Activated CD4-positive, alpha-beta memory T cell treated with anti-CD3 and anti-CD28 coated beads for 36 hours (primary cell): ENCODE measurements at regions not wholly inside any gene's neighbourhood (a gene's known extent, or its start where the extent isn't known, plus 50 kb on each side); places are given as distances from the start of the nearest gene placed in this dataset.

ENCODE experiments used
- CTCF ChIA-PET: fragments of 350-600 bp; sonication (Branson Sonifier 250); formaldehyde crosslinking; loops from one replicate; lab custom pipeline; 2021; ENCODE audit warnings: antibody characterized with exemption, inconsistent platforms; lab: Charles Lee
- POLR2A ChIA-PET: fragments of 350-600 bp; sonication (Branson Sonifier 250); formaldehyde crosslinking; loops from one replicate; lab custom pipeline; 2021; ENCODE audit warnings: antibody characterized with exemption; lab: Charles Lee
- DNase-seq: peaks from one replicate; pipeline ENCODE4 v3.0.0-alpha.2; 2020
- H3K27ac Mint-ChIP-seq: one replicate; pipeline ENCODE4 v1.8.0; 2021; ENCODE audit warnings: mixed read lengths
- H3K27me3 Mint-ChIP-seq: one replicate; pipeline ENCODE4 v1.8.0; 2021; ENCODE audit warnings: mixed read lengths
- H3K36me3 Mint-ChIP-seq: one replicate; pipeline ENCODE4 v1.8.0; 2021; ENCODE audit warnings: mixed read lengths
- H3K4me1 Mint-ChIP-seq: one replicate; pipeline ENCODE4 v1.8.0; 2021; ENCODE audit warnings: low read depth, mixed read lengths
- H3K4me3 Mint-ChIP-seq: one replicate; pipeline ENCODE4 v1.8.0; 2021; ENCODE audit warnings: mild to moderate bottlenecking, mixed read lengths
- H3K9me3 Mint-ChIP-seq: one replicate; pipeline ENCODE4 v1.8.0; 2021; ENCODE audit warnings: mixed read lengths
- intact Hi-C: fragments of 100-400 bp; cut with micrococcal nuclease; formaldehyde crosslinking; loops from one replicate; pipeline ENCODE4 v1.15.1; 2023

DNA sequence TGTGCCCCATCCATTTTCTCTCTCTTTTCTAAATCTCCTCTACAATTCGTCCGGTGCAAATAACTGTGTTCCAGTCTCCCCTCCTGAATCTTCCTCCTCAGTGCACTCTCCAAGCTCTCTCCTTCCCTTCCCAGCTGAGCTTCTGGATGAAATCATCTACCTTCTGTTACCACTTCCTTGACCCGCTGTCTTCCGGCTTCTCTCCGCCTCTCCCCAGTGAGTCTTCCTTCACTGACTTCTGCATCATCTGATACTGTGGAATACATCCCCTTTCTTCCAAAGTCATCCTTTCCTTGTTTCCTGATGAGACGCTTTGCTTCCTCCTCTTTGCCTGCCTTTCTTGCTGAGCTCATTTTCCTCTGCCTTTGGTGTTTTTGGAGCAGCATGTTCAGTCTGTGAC lies 96.9 kb downstream of the MAB21L3 start:
- H3K4me3 Mint-ChIP-seq = no peak overlapping the region
- CTCF ChIA-PET = no interaction called here

DNA sequence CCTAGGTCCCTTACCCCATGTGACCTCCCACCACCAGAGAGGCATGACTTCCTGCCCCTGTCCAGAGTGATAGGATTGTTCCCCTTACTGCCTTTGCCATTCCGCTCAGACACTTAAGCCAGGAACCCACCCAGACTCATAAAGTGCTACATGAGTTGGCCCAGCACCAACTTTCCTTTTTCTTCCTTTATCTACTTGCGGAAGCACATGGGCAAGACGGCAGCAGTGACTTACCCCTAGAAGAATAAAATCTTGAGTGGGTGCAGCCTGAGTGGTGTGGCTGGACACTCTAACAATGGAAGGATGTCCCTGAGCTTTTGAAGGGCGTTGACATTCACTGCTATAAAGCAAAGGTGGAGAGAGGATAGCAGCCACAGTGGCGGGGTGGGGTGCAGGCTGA lies 100.1 kb downstream of the MAB21L3 start:
- no peak for DNase-seq
- H3K4me1 Mint-ChIP-seq = no peaks in the 10 kb centered on the region
- no peak overlapping the region for H3K27ac Mint-ChIP-seq
- intact Hi-C loops = no loop called here
- peaks cover 3% of the 10 kb centered on the region for H3K27me3 Mint-ChIP-seq
- H3K4me3 Mint-ChIP-seq = no peak overlapping the region
- ChIA-PET CTCF (no interaction called here), POLR2A (no interaction called here)
- no peaks in the 10 kb centered on the region for H3K9me3 Mint-ChIP-seq
- no peaks in the 10 kb centered on the region for H3K36me3 Mint-ChIP-seq

More for the DNA sequence above, 96.9 kb downstream of the MAB21L3 start:
- Mint-ChIP-seq H3K9me3 (no peaks in the 10 kb centered on the region), H3K4me1 (no peaks in the 10 kb centered on the region), H3K27ac (no peak overlapping the region), H3K27me3 (peaks cover 4% of the 10 kb centered on the region), H3K36me3 (no peaks in the 10 kb centered on the region)
- intact Hi-C loops = no loop called here
- DNase-seq = no peak
- POLR2A ChIA-PET = no interaction called here

DNA sequence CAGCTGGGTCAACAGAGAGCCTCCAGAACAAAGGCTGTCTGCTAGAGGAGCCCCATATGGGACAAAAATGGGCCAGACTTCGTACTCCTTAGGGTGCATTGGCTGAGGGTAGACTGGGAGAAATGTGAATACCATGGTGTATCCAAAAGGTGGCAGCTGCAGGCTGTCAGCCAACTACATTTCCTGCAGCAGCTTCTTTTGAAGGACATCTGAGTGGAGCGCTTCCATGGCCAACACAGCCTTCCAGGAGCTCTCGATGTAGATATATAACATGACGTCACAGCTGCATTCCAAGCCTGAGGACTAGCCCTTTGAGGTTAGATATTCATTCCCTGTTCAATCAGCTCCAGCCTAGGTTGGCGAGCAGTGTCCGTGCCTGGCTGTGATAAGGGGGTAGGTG lies 107.7 kb downstream of the MAB21L3 start:
- Mint-ChIP-seq H3K9me3 (no peaks in the 10 kb centered on the region), H3K4me3 (no peak overlapping the region), H3K27me3 (no peaks in the 10 kb centered on the region), H3K27ac (no peak overlapping the region), H3K36me3 (no peaks in the 10 kb centered on the region), H3K4me1 (no peaks in the 10 kb centered on the region)
- intact Hi-C loops = no loop called here
- CTCF ChIA-PET = interaction anchor here (1.3 kb wide), 1 partner anchor 266 kb away, joined by 6 read pairs; no protein-coding TSS in a partner anchor
- DNase-seq = no peak
- POLR2A ChIA-PET = no interaction called here

DNA sequence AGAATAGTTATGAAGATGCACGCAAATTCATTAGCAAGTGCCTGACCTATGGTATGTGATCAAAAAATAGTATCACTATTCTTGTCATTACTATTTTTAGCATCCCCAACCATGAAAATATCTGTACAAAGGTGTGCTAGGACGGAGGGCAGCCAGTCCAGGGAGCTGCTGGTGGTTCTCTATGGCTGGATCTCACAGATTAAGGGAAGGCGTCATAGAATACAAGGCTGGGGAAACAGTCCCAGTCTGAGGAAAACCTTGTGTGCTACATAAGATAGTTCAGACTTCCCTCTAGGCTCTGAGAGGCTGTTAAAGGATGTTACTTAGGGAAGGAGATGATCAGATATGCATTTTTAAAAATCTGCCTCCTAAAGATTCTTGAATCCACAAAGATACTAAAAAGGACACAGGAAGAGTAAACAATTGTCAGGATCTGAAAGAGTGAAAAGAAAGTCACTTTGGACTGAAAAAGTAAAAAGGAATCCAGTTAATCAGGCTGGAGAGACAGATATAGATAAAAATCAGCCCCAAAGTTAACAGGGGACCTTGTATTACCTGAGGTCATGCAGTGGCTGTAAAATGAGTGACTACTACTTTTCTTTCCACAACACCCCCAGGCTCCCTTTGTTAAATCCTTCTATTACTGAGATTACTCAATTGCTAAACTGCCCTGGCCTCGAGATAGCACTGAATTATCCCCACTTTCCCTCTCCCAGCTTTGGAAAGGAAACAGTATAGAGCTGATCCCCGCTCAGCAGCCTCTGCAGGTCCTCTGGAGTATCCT lies 108.6 kb downstream of the MAB21L3 start:
- intact Hi-C loops = no loop called here

DNA sequence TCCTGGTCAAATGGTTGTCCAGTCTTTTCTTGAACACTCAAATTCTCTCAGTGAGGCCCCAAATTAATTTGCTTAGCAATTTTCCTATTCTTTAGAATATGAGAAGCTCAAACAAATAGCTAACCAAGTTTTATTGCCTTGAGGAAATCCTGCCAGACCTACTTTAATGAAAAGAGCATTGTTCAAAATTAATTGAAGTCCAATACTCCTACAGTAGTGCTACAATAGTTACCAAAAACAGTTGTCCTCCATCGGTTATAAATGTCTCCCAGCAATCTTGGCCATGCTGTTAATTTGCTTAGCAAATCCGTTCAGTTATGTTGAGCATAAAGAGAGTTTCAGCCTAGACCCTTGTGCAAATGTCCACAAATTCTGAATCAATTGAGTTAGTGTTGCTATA lies 112.9 kb downstream of the MAB21L3 start:
- no peak overlapping the region for H3K27ac Mint-ChIP-seq
- no peaks in the 10 kb centered on the region for H3K36me3 Mint-ChIP-seq
- no peaks in the 10 kb centered on the region for H3K9me3 Mint-ChIP-seq
- CTCF ChIA-PET = interaction anchor here (0.6 kb wide), 1 partner anchor 204 kb away, joined by 3 read pairs; no protein-coding TSS in a partner anchor
- DNase-seq = no peak
- H3K27me3 Mint-ChIP-seq = no peaks in the 10 kb centered on the region
- POLR2A ChIA-PET = no interaction called here
- H3K4me3 Mint-ChIP-seq = no peak overlapping the region
- intact Hi-C loops = no loop called here
- H3K4me1 Mint-ChIP-seq = no peaks in the 10 kb centered on the region

More for the DNA sequence above, 108.6 kb downstream of the MAB21L3 start:
- CTCF ChIA-PET = interaction anchor here (1.3 kb wide), 1 partner anchor 265 kb away, joined by 6 read pairs; no protein-coding TSS in a partner anchor
- Mint-ChIP-seq H3K27ac (no peak overlapping the region), H3K36me3 (no peaks in the 10 kb centered on the region), H3K9me3 (no peaks in the 10 kb centered on the region), H3K27me3 (no peaks in the 10 kb centered on the region), H3K4me1 (no peaks in the 10 kb centered on the region), H3K4me3 (no peak overlapping the region)
- POLR2A ChIA-PET = no interaction called here
- DNase-seq = no peak

DNA sequence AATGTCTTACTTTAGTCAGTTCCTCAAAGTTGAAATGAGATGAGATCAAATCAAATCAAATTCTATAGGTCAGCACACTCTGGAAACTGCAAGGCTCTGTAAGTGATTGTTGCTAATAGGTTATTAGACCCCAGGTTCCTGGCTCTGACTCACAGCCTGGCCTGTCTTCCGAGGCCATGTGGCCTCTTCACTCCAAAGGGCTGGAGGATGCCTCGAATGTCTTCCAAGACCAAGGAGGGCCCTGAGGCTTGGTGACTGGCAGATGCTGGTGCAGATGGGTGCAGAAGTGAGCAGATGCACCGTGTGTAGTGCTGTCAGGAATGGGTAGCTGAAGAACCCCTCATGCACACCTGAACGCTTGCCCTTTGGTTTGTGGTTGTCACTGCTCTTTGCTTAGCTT lies 113.4 kb downstream of the MAB21L3 start:
- Mint-ChIP-seq H3K27ac (no peak overlapping the region), H3K27me3 (no peaks in the 10 kb centered on the region), H3K36me3 (no peaks in the 10 kb centered on the region), H3K4me1 (no peaks in the 10 kb centered on the region), H3K4me3 (no peak overlapping the region), H3K9me3 (no peaks in the 10 kb centered on the region)
- DNase-seq = no peak
- intact Hi-C loops = no loop called here
- POLR2A ChIA-PET = no interaction called here
- CTCF ChIA-PET = no interaction called here

DNA sequence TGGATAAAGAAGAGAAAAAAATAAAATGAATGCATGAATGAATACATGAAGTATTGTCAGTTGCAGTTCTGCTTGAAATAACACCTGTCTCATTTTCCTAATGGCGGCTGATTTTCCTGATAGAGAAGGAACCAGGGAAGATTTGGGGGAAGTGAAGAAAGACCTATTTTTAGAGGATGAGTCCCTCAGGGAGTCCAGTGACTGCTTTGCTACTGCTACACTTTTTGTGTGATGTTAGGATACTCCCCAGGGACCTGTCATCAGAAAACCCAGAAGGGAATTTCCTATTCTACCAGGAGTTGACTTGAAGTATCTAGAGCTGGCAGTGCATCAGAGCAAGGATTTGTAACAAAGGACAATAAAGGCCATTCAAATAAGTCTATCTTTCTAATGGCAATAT lies 114.8 kb downstream of the MAB21L3 start:
- POLR2A ChIA-PET = no interaction called here
- Mint-ChIP-seq H3K36me3 (no peaks in the 10 kb centered on the region), H3K4me1 (peaks cover 8% of the 10 kb centered on the region), H3K9me3 (no peaks in the 10 kb centered on the region), H3K4me3 (no peak overlapping the region), H3K27me3 (no peaks in the 10 kb centered on the region), H3K27ac (no peak overlapping the region)
- intact Hi-C loops = no loop called here
- DNase-seq = no peak
- CTCF ChIA-PET = no interaction called here

DNA sequence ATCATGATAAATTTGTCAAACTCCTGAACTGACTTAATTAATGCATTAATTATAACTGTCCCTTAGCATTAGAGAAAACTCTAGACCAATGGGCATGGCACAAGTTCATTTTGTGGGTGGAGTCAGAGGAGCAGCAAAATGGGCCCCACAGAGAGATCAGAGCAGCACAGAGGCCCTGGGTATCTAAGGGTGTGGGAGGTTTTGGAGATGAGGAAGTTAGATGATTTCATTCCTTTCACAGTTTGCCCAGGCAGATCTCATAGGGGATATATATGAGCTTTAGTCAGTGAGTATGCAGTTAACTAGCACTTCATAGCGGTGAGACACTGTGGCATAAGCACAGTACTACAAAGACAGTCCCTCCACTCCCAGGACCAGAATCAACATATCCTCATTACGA lies 117.3 kb downstream of the MAB21L3 start:
- Mint-ChIP-seq H3K27me3 (no peaks in the 10 kb centered on the region), H3K36me3 (no peaks in the 10 kb centered on the region), H3K4me1 (peaks cover 14% of the 10 kb centered on the region), H3K4me3 (no peak overlapping the region), H3K27ac (no peak overlapping the region), H3K9me3 (no peaks in the 10 kb centered on the region)
- POLR2A ChIA-PET = no interaction called here
- intact Hi-C loops = no loop called here
- no peak for DNase-seq
- CTCF ChIA-PET = no interaction called here

DNA sequence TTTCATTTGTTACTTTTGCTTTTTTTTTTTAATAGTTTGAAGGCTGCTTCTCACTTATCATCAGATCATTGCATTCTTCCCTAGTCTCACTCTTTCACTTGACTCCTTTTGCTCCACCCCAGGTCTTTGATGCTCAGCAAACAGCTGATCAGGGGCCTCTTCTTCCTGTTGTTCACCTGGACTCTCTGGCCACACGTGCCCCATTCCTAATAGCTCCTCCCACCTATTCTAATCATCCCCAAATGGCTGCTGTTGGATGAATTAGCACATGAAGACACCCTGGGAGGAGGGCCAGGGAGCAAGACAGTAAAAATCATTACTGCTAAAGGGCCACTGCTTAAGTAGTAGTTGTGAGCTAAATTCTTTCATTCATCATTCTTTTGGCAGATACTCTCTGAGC lies 119.5 kb downstream of the MAB21L3 start:
- intact Hi-C loops = no loop called here
- POLR2A ChIA-PET = interaction anchor here (0.6 kb wide), 1 partner anchor 689 kb away, joined by 3 read pairs; no protein-coding TSS in a partner anchor
- DNase-seq = no peak
- Mint-ChIP-seq H3K27me3 (no peaks in the 10 kb centered on the region), H3K4me1 (peaks cover 14% of the 10 kb centered on the region), H3K9me3 (no peaks in the 10 kb centered on the region), H3K27ac (no peak overlapping the region), H3K36me3 (no peaks in the 10 kb centered on the region), H3K4me3 (no peak overlapping the region)
- CTCF ChIA-PET = interaction anchor here (1.6 kb wide), 1 partner anchor 91 kb away, joined by 5 read pairs; no protein-coding TSS in a partner anchor

DNA sequence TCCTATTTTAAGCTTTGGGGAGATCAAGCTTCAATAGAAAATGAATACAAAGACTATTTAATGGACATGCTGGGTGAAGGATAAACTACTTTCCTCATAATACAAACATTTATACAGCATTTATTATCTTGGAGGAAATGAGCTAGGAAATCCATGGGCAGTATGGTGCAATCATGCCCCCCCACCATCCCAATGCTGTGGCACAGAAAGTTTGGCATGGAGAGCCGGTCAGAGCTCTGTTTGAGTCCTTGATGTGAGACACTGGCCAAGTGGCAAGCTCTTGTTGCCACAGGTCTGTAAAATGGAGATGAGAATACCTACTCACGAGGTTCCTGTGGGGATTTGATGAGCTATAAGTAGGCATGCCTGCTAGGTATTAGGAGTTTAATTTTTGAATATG lies 120.6 kb downstream of the MAB21L3 start:
- Mint-ChIP-seq H3K27me3 (no peaks in the 10 kb centered on the region), H3K27ac (no peak overlapping the region), H3K36me3 (no peaks in the 10 kb centered on the region), H3K4me3 (no peak overlapping the region), H3K4me1 (peaks cover 14% of the 10 kb centered on the region), H3K9me3 (no peaks in the 10 kb centered on the region)
- ChIA-PET CTCF (interaction anchor here (1.3 to 1.6 kb wide), 2 partner anchors 92 to 253 kb away, joined by 5 read pairs; no protein-coding TSS in a partner anchor), POLR2A (no interaction called here)
- intact Hi-C loops = no loop called here
- DNase-seq = no peak

DNA sequence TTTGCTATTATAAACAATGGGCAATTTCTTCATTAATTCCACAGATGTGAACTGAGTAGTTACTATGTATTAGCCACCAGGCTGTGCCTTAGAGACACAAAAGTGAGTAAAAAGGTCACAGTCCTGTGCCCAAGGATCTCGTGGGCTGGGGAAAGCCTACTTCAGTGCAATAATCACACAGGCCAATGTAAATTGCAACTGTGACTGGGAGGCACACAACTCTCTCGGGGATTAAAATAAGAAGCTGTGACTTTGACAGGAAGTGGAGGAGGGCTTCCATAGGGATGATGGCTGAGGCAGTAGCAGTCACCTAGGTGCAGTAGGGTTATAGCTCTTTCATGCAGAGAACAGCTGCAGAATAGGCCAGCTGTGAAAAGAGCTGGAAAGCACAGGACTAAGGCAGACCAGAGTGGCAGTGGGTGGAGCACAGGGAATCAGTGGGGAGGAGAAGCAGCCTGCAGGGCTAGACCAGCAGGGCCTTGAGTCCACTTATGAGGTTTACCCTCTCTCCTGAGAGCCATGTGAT lies 121.9 kb downstream of the MAB21L3 start:
- no peak overlapping the region for H3K4me3 Mint-ChIP-seq
- H3K27ac Mint-ChIP-seq = no peak overlapping the region
- peaks cover 14% of the 10 kb centered on the region for H3K4me1 Mint-ChIP-seq
- intact Hi-C loops = loop anchor here (1.0 kb wide), 1 partner anchor 252 kb away; no protein-coding TSS in a partner anchor
- H3K27me3 Mint-ChIP-seq = no peaks in the 10 kb centered on the region
- ChIA-PET CTCF (interaction anchor here (0.6 to 0.8 kb wide), 3 partner anchors 251 to 254 kb away, joined by 3 to 6 read pairs (median 3); no protein-coding TSS in a partner anchor), POLR2A (interaction anchor here (0.6 kb wide), 1 partner anchor 18 kb away, joined by 3 read pairs; no protein-coding TSS in a partner anchor)
- H3K9me3 Mint-ChIP-seq = no peaks in the 10 kb centered on the region
- no peaks in the 10 kb centered on the region for H3K36me3 Mint-ChIP-seq
- no peak for DNase-seq

DNA sequence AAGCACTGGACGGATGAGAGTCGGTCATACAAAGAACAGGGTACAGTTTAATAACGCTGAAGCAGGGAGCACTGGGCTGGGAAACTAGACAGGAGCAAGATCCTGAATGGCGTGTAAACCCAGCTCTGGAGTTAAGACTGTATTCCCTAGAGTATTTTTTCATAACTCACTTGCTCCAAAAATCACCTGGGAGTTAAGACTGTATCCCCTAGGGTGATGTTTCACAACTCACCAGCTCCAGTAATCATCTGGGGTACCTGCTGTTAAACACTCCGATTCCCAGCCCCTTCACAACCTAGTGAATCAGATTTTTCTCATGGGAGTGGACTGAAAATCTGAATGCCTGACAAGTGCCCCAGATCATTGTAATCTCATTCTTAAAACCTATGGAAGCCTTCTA lies 123.2 kb downstream of the MAB21L3 start:
- H3K27me3 Mint-ChIP-seq = no peaks in the 10 kb centered on the region
- H3K9me3 Mint-ChIP-seq = no peaks in the 10 kb centered on the region
- ChIA-PET POLR2A (no interaction called here), CTCF (no interaction called here)
- H3K36me3 Mint-ChIP-seq = no peaks in the 10 kb centered on the region
- no peak for DNase-seq
- peaks cover 14% of the 10 kb centered on the region for H3K4me1 Mint-ChIP-seq
- H3K4me3 Mint-ChIP-seq = no peak overlapping the region
- H3K27ac Mint-ChIP-seq = no peak overlapping the region
- intact Hi-C loops = no loop called here
